ENCODE measurements at regions not wholly inside any gene's neighbourhood (a gene's known extent, or its start where the extent isn't known, plus 50 kb on each side); places are given as distances from the start of the nearest gene placed in this dataset.

- TF ChIP-seq CTCF (IDR thresholded peaks at IDR 0.05 in 4 of 5, conservative IDR thresholded peaks at IDR 0.05 in 1 of 5): no peak
- no peak for TF ChIP-seq POLR2A (IDR thresholded peaks at IDR 0.05)
Measured at GRCh38 chr2:198957181-198957580, 500.6 kb downstream of the SATB2 start.

All from gastrocnemius medialis (tissue), 4 donors.